ENCODE measurements at regions not wholly inside any gene's neighbourhood (a gene's known extent, or its start where the extent isn't known, plus 50 kb on each side); places are given as distances from the start of the nearest gene placed in this dataset.

GRCh38 chr6:21381331-21381963, 212.1 kb upstream of the SOX4 start (continued):
- TF ChIP-seq ZBTB49 (tag by site-specific recombination; IDR thresholded peaks at IDR 0.05; ENCODE audit: low read depth) (no peak), KLF7 (tag by site-specific recombination; IDR thresholded peaks at IDR 0.05; ENCODE audit: borderline replicate concordance) (no peak), KLF17 (tag by site-specific recombination; IDR thresholded peaks at IDR 0.05) (peak; percentile 65; the same call in 1 of the 2 replicates), SP3 (tag by site-specific recombination; IDR thresholded peaks at IDR 0.05) (no peak), ZNF350 (tag by site-specific recombination; IDR thresholded peaks at IDR 0.05) (no peak), ZNF26 (tag by site-specific recombination; IDR thresholded peaks at IDR 0.05) (no peak), ZNF843 (tag by site-specific recombination; IDR thresholded peaks at IDR 0.05) (no peak), ZNF426 (tag by site-specific recombination; IDR thresholded peaks at IDR 0.05) (no peak), ZNF639 (tag by site-specific recombination; IDR thresholded peaks at IDR 0.05) (no peak), ZBTB8A (tag by site-specific recombination; IDR thresholded peaks at IDR 0.05) (no peak), FEZF1 (tag by site-specific recombination; IDR thresholded peaks at IDR 0.05) (peak; percentile 43; the same call in 1 of the 2 replicates), TCF7L2 (IDR thresholded peaks at IDR 0.05; ENCODE audit: borderline replicate concordance, low read depth, low read length) (peak; percentile 65), ZNF76 (tag by site-specific recombination; IDR thresholded peaks at IDR 0.05; ENCODE audit: borderline replicate concordance, low read depth) (no peak), PRDM1 (tag by site-specific recombination; IDR thresholded peaks at IDR 0.05) (no peak), ZNF324 (tag by site-specific recombination; IDR thresholded peaks at IDR 0.05) (no peak), BCL11A (tag by site-specific recombination; IDR thresholded peaks at IDR 0.05; ENCODE audit: low read depth) (no peak)

GRCh38 chr6:21382821-21383449, 210.6 kb upstream of the SOX4 start:
- Histone ChIP-seq H3K4me3 (ENCODE audit: low read depth, low read length) (no peak overlapping the region), H3K4me1 (ENCODE audit: control insufficient read depth, insufficient read depth, low read length) (no peaks in the 10 kb centered on the region; the same call in 1 of the 2 replicates), H3K36me3 (ENCODE audit: control insufficient read depth in 2 of 2, insufficient read depth in 1 of 2, low read length in 2 of 2) (no peaks in the 10 kb centered on the region), H3K9me3 (ENCODE audit: control insufficient read depth, insufficient read depth, low read depth, low read length) (no peaks in the 10 kb centered on the region), H3K27ac (ENCODE audit: extremely low read depth, low read depth, low read length) (no peak overlapping the region)
- POLR2A ChIA-PET = interaction anchor here (0.6 to 0.8 kb wide), 2 partner anchors 211 to 1156 kb away, joined by 3 to 4 read pairs; partner anchors contain the start of gene SOX4
- CTCF ChIA-PET = interaction anchor here (0.6 to 0.8 kb wide), 3 partner anchors 113 to 687 kb away, joined by 3 to 4 read pairs (median 3); no protein-coding TSS in a partner anchor
- TF ChIP-seq ATF2 (tag by site-specific recombination; IDR thresholded peaks at IDR 0.05; ENCODE audit: low read depth) (peak; percentile 62), WT1 (tag by site-specific recombination; IDR thresholded peaks at IDR 0.05) (peak; percentile 51; the same call in 1 of the 2 replicates), ZNF146 (tag by site-specific recombination; IDR thresholded peaks at IDR 0.05) (no peak), SP2 (tag by site-specific recombination; IDR thresholded peaks at IDR 0.05) (no peak), ZNF362 (tag by site-specific recombination; IDR thresholded peaks at IDR 0.05) (0 out of 2 replicates have a peak, but pooled peaks have one; percentile 62), KLF17 (tag by site-specific recombination; IDR thresholded peaks at IDR 0.05) (peak; percentile 56; the same call in 1 of the 2 replicates)
